Kidney (tissue), 13 donors: ENCODE measurements at regions not wholly inside any gene's neighbourhood (a gene's known extent, or its start where the extent isn't known, plus 50 kb on each side); places are given as distances from the start of the nearest gene placed in this dataset.

Experiments
- DNase-seq, 5 donors: peaks; one replicate each; pipeline ENCODE4 v3.0.0-alpha.2; 2013 to 2020
- FAIRE-seq: peaks from 2 replicates; lab custom pipeline; 2012; peaks lifted over from hg19 to GRCh38; lab: Jason Lieb, UNC
- H3K27ac ChIP-seq, 2 donors: one replicate each; pipeline ENCODE4 v1.7.0; 2013; ENCODE audit warnings: low read depth in 2 of 2, low read length in 2 of 2, inconsistent platforms in 1 of 2
- H3K27me3 ChIP-seq: one replicate; pipeline ENCODE4 v1.7.1; 2013; ENCODE audit warnings: low read length, inconsistent platforms; ENCODE audit not compliant: control insufficient read depth, insufficient read depth
- H3K36me3 ChIP-seq, 3 donors: one replicate each; pipeline versions ENCODE4 v1.7.0 to v1.7.1; 2013; ENCODE audit warnings: low read length in 3 of 3, control low read depth in 1 of 3, inconsistent platforms in 1 of 3; ENCODE audit not compliant: insufficient read depth in 3 of 3, control insufficient read depth in 2 of 3
- H3K4me1 ChIP-seq, 3 donors: one replicate each; pipeline versions ENCODE4 v1.7.0 to v1.7.1; 2013; ENCODE audit warnings: low read length in 3 of 3, inconsistent platforms in 1 of 3, low read depth in 1 of 3; ENCODE audit not compliant: control insufficient read depth in 2 of 3, insufficient read depth in 2 of 3
- H3K4me3 ChIP-seq, 3 donors: one replicate each; pipeline versions ENCODE4 v1.7.0 to v1.8.1; 2013; ENCODE audit warnings: low read length in 3 of 3, control low read depth in 1 of 3, inconsistent platforms in 1 of 3
- H3K9ac ChIP-seq, 3 donors: one replicate each; pipeline versions ENCODE4 v1.7.0 to v1.7.1; 2013; ENCODE audit warnings: low read length in 3 of 3, control low read depth in 1 of 3, inconsistent platforms in 1 of 3
- H3K9me3 ChIP-seq, 3 donors: one replicate each; pipeline versions ENCODE4 v1.7.0 to v1.7.1; 2013; ENCODE audit warnings: low read length in 3 of 3, control low read depth in 1 of 3, inconsistent platforms in 1 of 3; ENCODE audit not compliant: control insufficient read depth in 2 of 3, insufficient read depth in 1 of 3
- CTCF ChIP-seq: IDR thresholded peaks from 3 replicates; pipeline ENCODE4 v1.5.1; 2012; ENCODE audit warnings: mild to moderate bottlenecking, moderate library complexity, borderline replicate concordance; ENCODE audit not compliant: insufficient read depth; ENCODE audit errors: extremely low read depth
- intact Hi-C: fragments of 100-400 bp; cut with DNase I; formaldehyde crosslinking; loops from one replicate; pipeline ENCODE4 v1.11.1; 2022
- donor health status: control.
- donor health status: control.
- donor health status: control.
- donor health status: control.
- donor health status: control.
- donor health status: DM: yes; HTN: yes; CAD: no.
- donor health status: Normal renal cell carcinoma (clear cell type).

DNA sequence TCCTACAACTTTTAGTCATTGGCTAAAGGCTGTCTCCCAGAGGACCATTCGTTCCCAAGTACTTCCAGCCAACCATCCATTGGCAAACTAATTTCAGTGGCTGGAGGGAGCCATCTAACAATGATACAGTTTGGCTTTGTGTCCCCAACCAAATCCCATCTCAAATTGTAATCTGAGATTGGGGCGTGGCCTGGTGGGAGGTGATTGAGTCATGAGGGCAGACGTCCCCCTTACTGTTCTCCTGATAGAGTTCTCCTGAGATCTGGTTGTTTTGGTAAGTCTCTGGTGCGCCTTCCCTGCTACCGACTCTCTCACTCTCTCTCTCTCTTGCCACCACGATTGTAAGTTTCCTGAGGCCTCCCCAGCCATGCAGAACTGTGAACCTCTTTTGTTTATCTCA is 99.7 kb upstream of the FUT8 start:
- H3K9ac ChIP-seq, result no peak overlapping the region
- H3K9me3 ChIP-seq, result peaks cover 0 to 3% (median 0%) of the 10 kb centered on the region in 3 donors
- DNase-seq (no peak), FAIRE-seq (no peak)
- no peak for TF ChIP-seq CTCF
- intact Hi-C loops, result no loop called here
- H3K27ac ChIP-seq, result no peak overlapping the region
- no peak overlapping the region for H3K4me3 ChIP-seq
- no peaks in the 10 kb centered on the region for H3K27me3 ChIP-seq
- H3K4me1 ChIP-seq, result no peaks in the 10 kb centered on the region
- H3K36me3 ChIP-seq, result no peaks in the 10 kb centered on the region

- Histone ChIP-seq H3K27me3 (no peaks in the 10 kb centered on the region), H3K27ac (no peak overlapping the region), H3K9ac (no peak overlapping the region), H3K4me1 (no peaks in the 10 kb centered on the region), H3K36me3 (no peaks in the 10 kb centered on the region), H3K9me3 (peaks cover 0 to 3% (median 0%) of the 10 kb centered on the region in 3 donors), H3K4me3 (no peak overlapping the region)
- FAIRE-seq (no peak), DNase-seq (no peak)
- intact Hi-C loops, result no loop called here
- TF ChIP-seq CTCF, result no peak
Observed at GRCh38 chr14:65318636-65319506, 93.7 kb upstream of the FUT8 start.

DNA sequence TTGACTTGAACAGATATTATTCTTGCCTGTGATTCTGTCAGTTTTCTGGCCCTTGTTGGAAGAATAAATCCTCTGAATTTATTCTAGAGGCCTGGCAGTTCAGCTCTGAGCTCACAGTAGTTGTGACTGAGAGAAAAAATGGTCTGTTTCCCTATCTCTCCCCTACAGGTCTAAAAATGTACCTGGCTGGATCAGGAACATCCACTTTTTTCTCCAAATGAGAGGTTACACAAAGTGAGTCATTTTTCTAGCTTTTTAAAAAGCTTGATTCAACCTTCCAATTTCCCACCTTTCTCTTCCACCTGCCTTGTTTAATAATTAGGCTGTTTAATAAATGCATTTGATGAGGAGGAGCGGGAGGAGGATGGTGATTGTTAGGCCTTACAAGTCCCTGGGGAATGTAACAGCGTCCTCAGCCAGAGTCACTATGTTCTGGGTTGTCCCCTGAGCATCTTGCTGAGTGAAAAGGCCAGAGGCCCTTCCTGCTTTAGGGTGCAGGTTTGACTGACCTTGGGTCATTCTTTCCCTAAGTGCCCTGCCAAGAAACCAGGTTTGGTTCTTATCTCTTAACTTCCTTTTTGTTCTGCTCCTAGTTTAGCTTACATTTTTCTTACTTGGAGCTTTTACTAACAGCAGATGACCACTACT is 91.7 kb upstream of the FUT8 start:
- intact Hi-C loops, result no loop called here
- no peak overlapping the region for H3K27ac ChIP-seq

More for the DNA sequence above, 91.7 kb upstream of the FUT8 start:
- Histone ChIP-seq H3K4me3 (no peak overlapping the region), H3K9me3 (peaks cover 0 to 3% (median 0%) of the 10 kb centered on the region in 3 donors), H3K9ac (no peak overlapping the region), H3K27me3 (no peaks in the 10 kb centered on the region), H3K36me3 (no peaks in the 10 kb centered on the region), H3K4me1 (no peaks in the 10 kb centered on the region)
- no peak for TF ChIP-seq CTCF
- DNase-seq (no peak), FAIRE-seq (no peak)
